Testis (tissue), 2 donors: ENCODE measurements at regions not wholly inside any gene's neighbourhood (a gene's known extent, or its start where the extent isn't known, plus 50 kb on each side); places are given as distances from the start of the nearest gene placed in this dataset.

Experiments
- POLR2A ChIP-seq: fragments of 450-650 bp; IDR thresholded peaks from one replicate; pipeline ENCODE4 v1.6.1; 2017; ENCODE audit warnings: antibody characterized with exemption, mild to moderate bottlenecking, moderate library complexity
- TF ChIP-seq, protein P1 (sequence below), 3 experiments: fragments of 450-650 bp in 2 of 3; fragments of 200-600 bp in 1 of 3; sonication (generic) in 1 of 3; IDR thresholded peaks; one replicate each; pipeline ENCODE4 v1.5.1; 2016 to 2019; ENCODE audit warnings: antibody characterized with exemption in 3 of 3, mild to moderate bottlenecking in 2 of 3, moderate library complexity in 1 of 3

DNA sequence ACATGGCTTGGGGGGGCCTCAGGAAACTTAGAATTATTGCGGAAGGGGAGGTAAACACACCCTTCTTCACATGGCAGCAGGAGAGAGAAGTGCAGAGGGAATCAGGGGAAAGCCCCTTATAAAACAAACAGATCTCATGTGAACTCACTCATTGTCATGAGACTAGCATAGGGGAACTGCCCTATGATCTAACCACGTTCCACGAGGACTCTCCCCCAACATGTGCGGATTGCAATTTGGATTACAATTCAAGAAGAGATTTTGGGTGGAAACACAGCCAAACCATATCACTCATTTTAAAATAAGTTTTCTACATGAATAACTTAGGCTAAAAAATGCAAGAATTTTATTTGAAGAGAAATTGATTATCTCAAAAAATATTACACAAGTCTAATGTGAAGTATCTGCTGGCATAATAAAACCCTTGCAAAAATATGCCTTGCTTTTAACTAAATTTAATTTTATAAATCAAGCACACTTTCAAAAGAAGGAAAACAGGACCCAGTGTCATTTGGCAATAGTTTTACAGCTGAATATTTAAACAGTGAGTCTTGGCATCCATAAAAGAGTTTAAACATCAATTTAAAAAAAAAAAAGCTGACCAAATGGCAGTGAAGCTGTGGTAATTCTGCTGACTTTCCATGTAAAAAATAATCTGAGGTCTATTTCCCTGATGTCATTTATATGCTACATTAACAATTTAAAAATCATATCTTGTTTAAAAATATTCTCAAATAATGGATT is 1057.2 kb downstream of the NAALADL2 start:
- TF ChIP-seq, protein P1, sequence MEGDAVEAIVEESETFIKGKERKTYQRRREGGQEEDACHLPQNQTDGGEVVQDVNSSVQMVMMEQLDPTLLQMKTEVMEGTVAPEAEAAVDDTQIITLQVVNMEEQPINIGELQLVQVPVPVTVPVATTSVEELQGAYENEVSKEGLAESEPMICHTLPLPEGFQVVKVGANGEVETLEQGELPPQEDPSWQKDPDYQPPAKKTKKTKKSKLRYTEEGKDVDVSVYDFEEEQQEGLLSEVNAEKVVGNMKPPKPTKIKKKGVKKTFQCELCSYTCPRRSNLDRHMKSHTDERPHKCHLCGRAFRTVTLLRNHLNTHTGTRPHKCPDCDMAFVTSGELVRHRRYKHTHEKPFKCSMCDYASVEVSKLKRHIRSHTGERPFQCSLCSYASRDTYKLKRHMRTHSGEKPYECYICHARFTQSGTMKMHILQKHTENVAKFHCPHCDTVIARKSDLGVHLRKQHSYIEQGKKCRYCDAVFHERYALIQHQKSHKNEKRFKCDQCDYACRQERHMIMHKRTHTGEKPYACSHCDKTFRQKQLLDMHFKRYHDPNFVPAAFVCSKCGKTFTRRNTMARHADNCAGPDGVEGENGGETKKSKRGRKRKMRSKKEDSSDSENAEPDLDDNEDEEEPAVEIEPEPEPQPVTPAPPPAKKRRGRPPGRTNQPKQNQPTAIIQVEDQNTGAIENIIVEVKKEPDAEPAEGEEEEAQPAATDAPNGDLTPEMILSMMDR (IDR thresholded peaks at IDR 0.05): no peak
- no peak for TF ChIP-seq POLR2A
